ENCODE measurements at regions not wholly inside any gene's neighbourhood (a gene's known extent, or its start where the extent isn't known, plus 50 kb on each side); places are given as distances from the start of the nearest gene placed in this dataset.

GRCh38 chr7:10592604-10593003, 381.1 kb upstream of the PHF14 start:
- no peak overlapping the region for H3K4me3 ChIP-seq (ENCODE audit: low read depth, low read length, poor library complexity, severe bottlenecking)
- no peaks in the 10 kb centered on the region for H3K79me2 ChIP-seq (ENCODE audit: insufficient read depth, low read length)
- no peaks in the 10 kb centered on the region for H3K27me3 ChIP-seq (ENCODE audit: insufficient read depth, low read length)
- H4K20me1 ChIP-seq (ENCODE audit: insufficient read depth, low read length), result no peaks in the 10 kb centered on the region
- no peak overlapping the region for H3K4me2 ChIP-seq (ENCODE audit: low read length)
- no peaks in the 10 kb centered on the region for H3K9me3 ChIP-seq (ENCODE audit: low read length)
- no peaks in the 10 kb centered on the region for H3K36me3 ChIP-seq (ENCODE audit: insufficient read depth, low read length)
- TF ChIP-seq CTCF (IDR thresholded peaks at IDR 0.05; ENCODE audit: low read length) (no peak), EZH2 (IDR thresholded peaks at IDR 0.05; ENCODE audit: borderline replicate concordance, low read length) (no peak)
- no peaks in the 10 kb centered on the region for H3F3A ChIP-seq (ENCODE audit: insufficient read depth, low read length)
- no peaks in the 10 kb centered on the region for H3K4me1 ChIP-seq (ENCODE audit: insufficient read depth, low read length, severe bottlenecking)
- H3K9me2 ChIP-seq (ENCODE audit: low read depth, low read length), result no peaks in the 10 kb centered on the region
- no peak overlapping the region for H3K9ac ChIP-seq (ENCODE audit: low read length)
- H2AFZ ChIP-seq (ENCODE audit: low read length), result no peak overlapping the region
- H3K27ac ChIP-seq (ENCODE audit: low read depth, low read length, poor library complexity, severe bottlenecking), result no peak overlapping the region

- H4K20me1 ChIP-seq (ENCODE audit: insufficient read depth, low read length), result no peaks in the 10 kb centered on the region
- TF ChIP-seq EZH2 (IDR thresholded peaks at IDR 0.05; ENCODE audit: borderline replicate concordance, low read length) (no peak), CTCF (IDR thresholded peaks at IDR 0.05; ENCODE audit: low read length) (no peak)
- no peaks in the 10 kb centered on the region for H3K4me1 ChIP-seq (ENCODE audit: insufficient read depth, low read length, severe bottlenecking)
- H3K36me3 ChIP-seq (ENCODE audit: insufficient read depth, low read length), result no peaks in the 10 kb centered on the region
- no peaks in the 10 kb centered on the region for H3K27me3 ChIP-seq (ENCODE audit: insufficient read depth, low read length)
- no peaks in the 10 kb centered on the region for H3F3A ChIP-seq (ENCODE audit: insufficient read depth, low read length)
- no peaks in the 10 kb centered on the region for H3K9me3 ChIP-seq (ENCODE audit: low read length)
- H3K27ac ChIP-seq (ENCODE audit: low read depth, low read length, poor library complexity, severe bottlenecking), result no peak overlapping the region
- no peak overlapping the region for H3K9ac ChIP-seq (ENCODE audit: low read length)
- H3K79me2 ChIP-seq (ENCODE audit: insufficient read depth, low read length), result no peaks in the 10 kb centered on the region
- H3K4me3 ChIP-seq (ENCODE audit: low read depth, low read length, poor library complexity, severe bottlenecking), result no peak overlapping the region
- no peak overlapping the region for H2AFZ ChIP-seq (ENCODE audit: low read length)
- H3K9me2 ChIP-seq (ENCODE audit: low read depth, low read length), result no peaks in the 10 kb centered on the region
- H3K4me2 ChIP-seq (ENCODE audit: low read length), result no peak overlapping the region
Measured at GRCh38 chr7:10593080-10593479, 380.6 kb upstream of the PHF14 start.

GRCh38 chr7:10596827-10597226, 376.8 kb upstream of the PHF14 start:
- Histone ChIP-seq H3K79me2 (ENCODE audit: insufficient read depth, low read length) (no peaks in the 10 kb centered on the region), H3K9me3 (ENCODE audit: low read length) (no peaks in the 10 kb centered on the region), H3K27ac (ENCODE audit: low read depth, low read length, poor library complexity, severe bottlenecking) (no peak overlapping the region), H3K9ac (ENCODE audit: low read length) (no peak overlapping the region), H3K4me1 (ENCODE audit: insufficient read depth, low read length, severe bottlenecking) (no peaks in the 10 kb centered on the region), H4K20me1 (ENCODE audit: insufficient read depth, low read length) (no peaks in the 10 kb centered on the region), H3F3A (ENCODE audit: insufficient read depth, low read length) (no peaks in the 10 kb centered on the region), H3K4me3 (ENCODE audit: low read depth, low read length, poor library complexity, severe bottlenecking) (no peak overlapping the region), H3K9me2 (ENCODE audit: low read depth, low read length) (no peaks in the 10 kb centered on the region), H3K27me3 (ENCODE audit: insufficient read depth, low read length) (no peaks in the 10 kb centered on the region), H2AFZ (ENCODE audit: low read length) (no peak overlapping the region), H3K36me3 (ENCODE audit: insufficient read depth, low read length) (no peaks in the 10 kb centered on the region), H3K4me2 (ENCODE audit: low read length) (no peak overlapping the region)
- TF ChIP-seq EZH2 (IDR thresholded peaks at IDR 0.05; ENCODE audit: borderline replicate concordance, low read length), result no peak
- TF ChIP-seq CTCF (IDR thresholded peaks at IDR 0.05; ENCODE audit: low read length), result no peak

All from OCI-LY1 (cell line).